D341Med (cell line): ENCODE measurements at regions not wholly inside any gene's neighbourhood (a gene's known extent, or its start where the extent isn't known, plus 50 kb on each side); places are given as distances from the start of the nearest gene placed in this dataset.
"Not testable (repeated sequence)": the region's sequence is repeated elsewhere in the genome, so short reads cannot be mapped to it uniquely, and the experiment has no call there.

Experiments used
- DNase-seq: peaks from one replicate; pipeline ENCODE4 v3.0.0; 2012; ENCODE audit warnings: low spot score

GRCh38 chr3:117842086-117842485 is 1132.5 kb downstream of the TUSC7 start:
- no peak for DNase-seq

DNA sequence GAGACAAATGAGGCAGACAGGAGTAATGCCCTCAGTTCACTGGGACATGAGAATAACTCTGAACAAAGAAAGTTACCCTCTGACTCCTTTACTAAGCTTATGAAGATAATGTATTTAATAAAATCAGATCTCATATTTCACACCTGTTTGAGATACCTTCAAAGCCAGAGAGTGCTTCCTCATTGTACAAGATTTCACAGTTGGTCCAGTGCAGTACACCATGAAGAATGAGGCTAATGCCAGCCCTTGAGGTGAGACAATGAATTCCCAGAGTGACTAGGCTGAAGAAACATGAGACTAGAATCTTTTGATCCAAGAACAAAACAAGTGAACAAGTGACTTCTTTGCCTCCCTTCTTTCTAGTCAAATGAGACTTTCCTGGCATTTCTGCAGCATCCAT is 1133.8 kb downstream of the TUSC7 start:
- DNase-seq = no peak

DNA sequence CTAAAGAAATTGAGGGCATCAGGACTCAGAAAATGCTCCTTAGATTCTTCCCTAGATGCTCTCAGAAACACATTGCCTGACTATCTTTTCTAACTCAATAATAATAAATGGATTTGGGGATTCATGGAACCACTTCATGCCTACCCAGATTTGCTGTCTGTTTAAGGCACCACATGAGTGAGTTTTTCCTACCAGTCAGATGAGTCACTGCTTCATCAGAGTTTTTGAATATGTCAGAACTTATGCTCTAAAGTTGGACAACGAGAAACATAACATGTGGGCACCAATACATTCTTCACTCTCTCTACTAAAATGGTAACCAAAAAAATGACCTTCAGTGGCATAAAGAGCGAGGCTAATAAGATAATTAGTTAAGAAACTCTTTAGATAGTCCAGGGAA is 1135.1 kb downstream of the TUSC7 start:
- no peak for DNase-seq

- no peak for DNase-seq
Measured at GRCh38 chr3:117846238-117846637, 1136.7 kb downstream of the TUSC7 start.

GRCh38 chr3:117848606-117849005 is 1139.0 kb downstream of the TUSC7 start:
- no peak for DNase-seq

DNA sequence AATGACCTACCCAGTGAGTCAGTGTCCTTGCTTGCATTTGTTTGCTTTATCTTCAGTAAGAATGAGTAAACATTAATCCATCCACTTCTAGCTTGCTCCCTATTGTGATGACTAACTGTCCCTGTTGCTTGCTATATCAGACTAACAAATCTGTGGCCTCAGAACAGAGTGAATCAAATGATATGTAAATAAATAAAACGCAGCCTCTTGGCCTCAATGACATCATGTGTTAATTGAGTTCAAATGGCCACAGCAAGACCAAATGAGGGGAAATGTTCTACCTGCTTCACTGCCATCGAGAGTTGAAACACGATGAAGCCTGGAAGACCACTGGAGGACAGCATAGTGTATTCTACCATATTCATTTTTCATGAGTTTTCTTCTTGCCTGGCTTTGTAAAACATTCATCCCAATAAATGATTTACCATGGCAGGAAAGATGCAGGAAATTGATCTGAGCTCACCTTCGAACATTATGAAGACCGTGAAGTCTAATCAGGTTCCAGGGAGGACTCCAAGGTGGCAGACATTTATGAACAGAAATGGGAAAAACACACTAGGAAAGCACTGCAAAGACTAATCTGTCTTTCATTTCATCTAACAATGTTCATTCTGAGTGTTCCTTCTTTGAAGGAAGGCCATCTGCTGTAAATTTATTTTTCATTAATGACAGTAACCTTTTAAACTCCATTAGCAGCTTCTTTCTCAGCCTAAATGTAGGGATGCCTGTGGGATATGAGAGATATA is 1144.5 kb downstream of the TUSC7 start:
- DNase-seq = no peak

- no peak for DNase-seq
Measured at GRCh38 chr3:117856354-117856753, 1146.8 kb downstream of the TUSC7 start.

- no peak for DNase-seq
Measured at GRCh38 chr3:117863146-117863545, 1153.6 kb downstream of the TUSC7 start.

DNA sequence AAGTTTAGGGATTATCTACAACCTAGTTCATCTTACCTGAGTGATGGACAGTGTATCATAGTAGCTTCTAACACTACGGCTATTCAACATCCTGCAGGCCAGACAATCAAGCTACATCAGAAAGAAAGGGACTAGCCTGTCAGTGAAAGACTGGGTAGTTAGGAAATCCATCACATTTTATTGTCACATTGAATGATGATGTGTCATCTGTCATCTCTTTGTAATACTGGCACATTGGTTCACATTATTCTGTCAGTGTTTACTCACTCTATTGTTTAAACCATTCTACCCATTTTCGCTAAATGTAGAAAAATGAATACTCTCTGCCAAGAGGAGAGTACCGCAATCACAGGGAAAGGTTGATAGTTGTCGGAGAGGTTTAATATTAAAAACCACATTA is 1155.8 kb downstream of the TUSC7 start:
- no peak for DNase-seq

- DNase-seq = no peak
Measured at GRCh38 chr3:117868766-117869165, 1159.2 kb downstream of the TUSC7 start.

- no peak for DNase-seq
Measured at GRCh38 chr3:117871934-117872333, 1162.4 kb downstream of the TUSC7 start.

- not testable (repeated sequence) for DNase-seq
Measured at GRCh38 chr3:117872594-117873248, 1161.9 kb downstream of the IGSF11 start.

DNA sequence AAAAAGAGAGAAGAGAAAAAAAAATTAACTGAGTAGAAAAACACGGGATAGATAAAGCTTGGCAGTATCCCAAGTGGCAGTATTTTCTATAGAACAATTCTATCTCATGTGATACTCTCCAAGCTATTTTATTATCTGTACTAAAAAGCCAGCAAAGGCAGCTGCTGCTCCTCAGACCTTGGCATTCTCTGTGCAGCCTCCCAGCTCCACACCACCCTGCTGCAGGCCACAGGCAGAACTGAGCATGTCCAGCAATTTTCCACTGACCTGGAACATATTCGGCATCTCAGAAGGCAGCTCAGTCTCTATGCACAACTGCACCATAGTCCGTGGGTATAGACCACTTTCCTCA is 1161.4 kb downstream of the IGSF11 start:
- DNase-seq = no peak

DNA sequence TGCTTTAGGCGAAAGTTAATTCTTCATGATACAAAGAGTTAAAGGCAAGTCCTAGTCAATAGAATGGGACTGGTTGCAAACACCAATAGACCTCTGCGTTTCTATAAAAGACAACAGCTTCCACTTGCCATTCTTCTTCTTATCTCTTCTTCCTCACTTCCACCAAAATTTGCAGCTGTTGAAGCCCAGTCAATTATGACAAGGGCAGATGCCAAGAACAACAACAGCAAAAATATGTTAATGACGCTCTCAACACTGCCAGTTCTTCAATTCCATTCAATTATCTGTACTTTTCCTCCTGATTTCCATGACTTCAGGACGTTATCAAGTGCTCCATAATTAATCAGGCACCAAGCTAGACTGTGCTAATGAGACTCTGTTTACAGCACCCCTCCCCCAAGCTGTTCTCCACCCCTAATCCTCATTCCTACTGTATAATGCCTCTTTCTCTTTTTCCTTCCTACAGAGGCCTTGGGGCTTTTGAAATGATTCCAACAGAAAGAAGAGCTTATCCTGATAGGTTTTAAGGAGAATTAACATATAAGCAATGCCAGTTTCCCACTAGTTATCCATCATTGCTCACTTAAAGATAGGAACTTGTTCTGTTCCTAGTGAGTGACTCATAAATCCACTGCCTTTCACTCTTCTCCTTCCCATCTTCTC is 1160.5 kb downstream of the IGSF11 start:
- no peak for DNase-seq

GRCh38 chr3:117874904-117875874 is 1159.5 kb downstream of the IGSF11 start:
- DNase-seq = no peak

- no peak for DNase-seq
Measured at GRCh38 chr3:117875887-117876286, 1158.8 kb downstream of the IGSF11 start.

- DNase-seq = no peak
Measured at GRCh38 chr3:117880638-117881037, 1154.0 kb downstream of the IGSF11 start.

GRCh38 chr3:117881210-117881609 is 1153.4 kb downstream of the IGSF11 start:
- no peak for DNase-seq

DNA sequence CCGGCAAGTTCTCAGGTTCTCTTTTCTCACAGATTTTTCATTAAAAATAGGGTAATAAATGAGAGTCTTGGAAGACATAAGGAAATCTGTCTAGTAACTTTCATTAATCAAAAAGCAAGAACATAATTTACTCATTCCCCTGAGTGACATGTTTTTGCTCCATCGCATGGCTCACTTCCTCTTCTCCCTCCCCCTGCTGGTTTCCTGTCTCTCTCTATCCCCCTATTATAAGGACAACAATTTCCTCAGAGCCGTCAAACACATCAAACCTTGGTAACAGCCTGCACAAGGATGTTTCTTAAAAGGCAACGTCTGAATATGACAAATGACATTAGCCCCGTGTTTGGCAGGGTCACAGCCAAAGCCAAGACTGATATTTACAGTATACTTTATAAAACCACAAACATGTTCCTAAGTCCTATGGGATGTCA is 1149.6 kb downstream of the IGSF11 start:
- DNase-seq = no peak

GRCh38 chr3:117886147-117886546 is 1148.5 kb downstream of the IGSF11 start:
- no peak for DNase-seq

- no peak for DNase-seq
Measured at GRCh38 chr3:117887031-117887430, 1147.6 kb downstream of the IGSF11 start.

GRCh38 chr3:117887901-117888300 is 1146.7 kb downstream of the IGSF11 start:
- no peak for DNase-seq
